Endothelial cell of umbilical vein (primary cell): ENCODE measurements at regions not wholly inside any gene's neighbourhood (a gene's known extent, or its start where the extent isn't known, plus 50 kb on each side); places are given as distances from the start of the nearest gene placed in this dataset.

Source experiments
- EZH2 ChIP-seq: IDR thresholded peaks from 2 replicates; pipeline ENCODE4 v1.6.1; 2012; ENCODE audit warnings: borderline replicate concordance, low read depth, mild to moderate bottlenecking, moderate library complexity, low read length, inconsistent platforms; ENCODE audit not compliant: severe bottlenecking
- FOS ChIP-seq: IDR thresholded peaks from 2 replicates; pipeline ENCODE4 v1.6.1; 2011; ENCODE audit warnings: mild to moderate bottlenecking, low read length, moderate library complexity, borderline replicate concordance; ENCODE audit not compliant: insufficient read depth
- GATA2 ChIP-seq: IDR thresholded peaks from 2 replicates; pipeline ENCODE4 v1.7.0; 2011; ENCODE audit warnings: low read depth, mild to moderate bottlenecking, moderate library complexity, mixed read lengths, low read length; ENCODE audit not compliant: insufficient read length, insufficient read depth
- JUN ChIP-seq: IDR thresholded peaks from 2 replicates; pipeline ENCODE4 v1.6.1; 2011; ENCODE audit warnings: borderline replicate concordance, low read depth; ENCODE audit not compliant: insufficient read length, insufficient read depth
- MYC ChIP-seq: IDR thresholded peaks from one replicate; pipeline ENCODE4 v1.6.1; 2011; ENCODE audit warnings: mild to moderate bottlenecking, low read depth, low read length
- POLR2A ChIP-seq: IDR thresholded peaks from 2 replicates; pipeline ENCODE4 v1.6.1; 2012; ENCODE audit warnings: low read depth, mild to moderate bottlenecking, control low read depth, low read length
- POLR2AphosphoS5 ChIP-seq: IDR thresholded peaks from 2 replicates; pipeline ENCODE4 v1.6.1; 2012; ENCODE audit warnings: low read depth, mild to moderate bottlenecking, control low read depth, low read length, moderate library complexity; ENCODE audit not compliant: insufficient read depth
- TF ChIP-seq, protein P1 (sequence below), 2 donors: IDR thresholded peaks; 1 replicate in 1 of 2; 2 replicates in 1 of 2; pipeline ENCODE4 v1.5.1; 2011; ENCODE audit warnings: low read length in 2 of 2, mild to moderate bottlenecking in 2 of 2, moderate library complexity in 2 of 2, control low read depth in 1 of 2, inconsistent platforms in 1 of 2, low read depth in 1 of 2; ENCODE audit not compliant: insufficient read depth in 1 of 2; ENCODE audit errors: extremely low read depth in 1 of 2
- TF ChIP-seq, protein P2 (sequence below): IDR thresholded peaks from 2 replicates; pipeline ENCODE4 v1.6.1; 2011; ENCODE audit not compliant: insufficient read depth, insufficient read length

DNA sequence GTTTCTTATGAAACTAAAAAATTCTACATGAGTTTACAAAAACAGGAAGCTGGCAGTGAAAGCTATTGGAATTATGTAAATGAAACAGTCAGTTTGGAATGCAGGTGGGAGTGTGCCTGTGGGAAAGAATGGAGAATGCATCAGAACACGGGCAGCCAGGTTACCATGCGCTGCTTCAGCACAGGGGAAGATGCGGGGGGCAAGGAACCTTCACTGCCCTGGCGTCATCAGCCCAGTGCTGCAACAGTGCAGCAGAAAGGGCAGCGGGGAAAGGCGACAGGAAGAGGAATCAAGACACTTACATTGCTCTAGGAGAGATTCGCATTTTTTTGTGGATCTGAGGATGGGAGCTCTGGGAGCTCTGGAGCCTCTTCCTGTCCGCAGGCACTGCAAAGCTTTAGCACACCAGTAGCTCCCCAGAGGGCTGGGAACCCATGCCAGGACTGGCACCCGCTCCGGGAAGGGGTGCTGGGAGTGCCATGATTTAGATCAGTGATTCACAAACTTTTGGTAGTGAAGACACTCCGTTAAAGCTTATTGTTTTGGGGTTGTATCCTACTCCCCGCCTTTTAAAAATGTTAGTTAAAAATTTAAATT, 64.1 kb upstream of the WDR26 start:
- TF ChIP-seq, protein P1, sequence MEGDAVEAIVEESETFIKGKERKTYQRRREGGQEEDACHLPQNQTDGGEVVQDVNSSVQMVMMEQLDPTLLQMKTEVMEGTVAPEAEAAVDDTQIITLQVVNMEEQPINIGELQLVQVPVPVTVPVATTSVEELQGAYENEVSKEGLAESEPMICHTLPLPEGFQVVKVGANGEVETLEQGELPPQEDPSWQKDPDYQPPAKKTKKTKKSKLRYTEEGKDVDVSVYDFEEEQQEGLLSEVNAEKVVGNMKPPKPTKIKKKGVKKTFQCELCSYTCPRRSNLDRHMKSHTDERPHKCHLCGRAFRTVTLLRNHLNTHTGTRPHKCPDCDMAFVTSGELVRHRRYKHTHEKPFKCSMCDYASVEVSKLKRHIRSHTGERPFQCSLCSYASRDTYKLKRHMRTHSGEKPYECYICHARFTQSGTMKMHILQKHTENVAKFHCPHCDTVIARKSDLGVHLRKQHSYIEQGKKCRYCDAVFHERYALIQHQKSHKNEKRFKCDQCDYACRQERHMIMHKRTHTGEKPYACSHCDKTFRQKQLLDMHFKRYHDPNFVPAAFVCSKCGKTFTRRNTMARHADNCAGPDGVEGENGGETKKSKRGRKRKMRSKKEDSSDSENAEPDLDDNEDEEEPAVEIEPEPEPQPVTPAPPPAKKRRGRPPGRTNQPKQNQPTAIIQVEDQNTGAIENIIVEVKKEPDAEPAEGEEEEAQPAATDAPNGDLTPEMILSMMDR (IDR thresholded peaks at IDR 0.05; ENCODE audit: extremely low read depth in 1 of 2, insufficient read depth in 1 of 2, low read depth in 1 of 2, low read length in 2 of 2): no peak
- TF ChIP-seq POLR2A: no peak
- TF ChIP-seq POLR2AphosphoS5: no peak
- peak; percentile 57 for TF ChIP-seq MYC
- TF ChIP-seq JUN: peak; percentile 0
- TF ChIP-seq, protein P2, sequence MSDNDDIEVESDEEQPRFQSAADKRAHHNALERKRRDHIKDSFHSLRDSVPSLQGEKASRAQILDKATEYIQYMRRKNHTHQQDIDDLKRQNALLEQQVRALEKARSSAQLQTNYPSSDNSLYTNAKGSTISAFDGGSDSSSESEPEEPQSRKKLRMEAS: no peak
- TF ChIP-seq EZH2: no peak
- TF ChIP-seq FOS: no peak
- no peak for TF ChIP-seq GATA2
